AG04450 (cell line): ENCODE measurements at regions not wholly inside any gene's neighbourhood (a gene's known extent, or its start where the extent isn't known, plus 50 kb on each side); places are given as distances from the start of the nearest gene placed in this dataset.
A peak's percentile ranks its signal among the peaks of the same experiment; 100 is the strongest.

ENCODE experiments used
- CTCF ChIA-PET: fragments of 300-600, 350-600 bp; formaldehyde crosslinking; extraction: SDS; loops from one replicate; lab custom pipeline; 2022; ENCODE audit warnings: antibody characterized with exemption, inconsistent platforms; lab: Charles Lee
- POLR2A ChIA-PET: fragments of 350-600 bp; formaldehyde crosslinking; extraction: SDS; loops from one replicate; lab custom pipeline; 2021; ENCODE audit warnings: antibody characterized with exemption, inconsistent platforms; lab: Yijun Ruan, JAX
- DNase-seq: peaks from one replicate; pipeline ENCODE4 v3.0.0-alpha.2; 2011; ENCODE audit warnings: low read depth, low spot score
- H3K27ac ChIP-seq: one replicate; pipeline ENCODE4 v1.5.1; 2012; ENCODE audit warnings: low read depth, low read length, control low read depth
- H3K27me3 ChIP-seq: one replicate; pipeline ENCODE4 v1.6.0; 2012; ENCODE audit warnings: low read length; ENCODE audit not compliant: control insufficient read depth, insufficient read depth
- H3K4me3 ChIP-seq: 2 replicates; pipeline ENCODE4 v1.5.1; 2011; ENCODE audit warnings: mild to moderate bottlenecking, low read depth, low read length, control low read depth
- H3K9me3 ChIP-seq: 2 replicates; pipeline ENCODE4 v1.5.1; 2012; ENCODE audit warnings: low read length; ENCODE audit not compliant: control insufficient read depth, insufficient read depth
- CTCF ChIP-seq: IDR thresholded peaks from 2 replicates; pipeline ENCODE4 v1.5.1; 2011; ENCODE audit warnings: low read depth, low read length, control low read depth, inconsistent platforms

- no peaks in the 10 kb centered on the region for H3K27me3 ChIP-seq
- POLR2A ChIA-PET: no interaction called here
- H3K4me3 ChIP-seq: no peak overlapping the region
- DNase-seq: no peak
- H3K27ac ChIP-seq: no peak overlapping the region
- H3K9me3 ChIP-seq: no peaks in the 10 kb centered on the region
- no peak for TF ChIP-seq CTCF
- CTCF ChIA-PET: interaction anchor here (1.0 to 1.6 kb wide), 3 partner anchors 15 to 270 kb away, joined by 3 to 5 read pairs (median 3); no protein-coding TSS in a partner anchor
Observed at GRCh38 chr4:186943411-186943810, 219.8 kb upstream of the FAT1 start.

GRCh38 chr4:186946136-186946535 lies 222.5 kb upstream of the FAT1 start:
- POLR2A ChIA-PET: no interaction called here

GRCh38 chr4:186946682-186947294 lies 223.1 kb upstream of the FAT1 start:
- CTCF ChIA-PET: interaction anchor here (1.4 kb wide), 1 partner anchor 101 kb away, joined by 3 read pairs; no protein-coding TSS in a partner anchor
- POLR2A ChIA-PET: no interaction called here

More at GRCh38 chr4:186946136-186946535, 222.5 kb upstream of the FAT1 start:
- CTCF ChIA-PET: no interaction called here
- no peak overlapping the region for H3K27ac ChIP-seq
- H3K9me3 ChIP-seq: no peaks in the 10 kb centered on the region
- no peak for DNase-seq
- H3K4me3 ChIP-seq: no peak overlapping the region
- TF ChIP-seq CTCF: no peak
- H3K27me3 ChIP-seq: no peaks in the 10 kb centered on the region

GRCh38 chr4:186948361-186949242 lies 224.9 kb upstream of the FAT1 start:
- Histone ChIP-seq H3K4me3 (peak overlapping the region; percentile 2; the same call in 1 of the 2 replicates), H3K27ac (peak overlapping the region; percentile 34), H3K9me3 (no peaks in the 10 kb centered on the region), H3K27me3 (no peaks in the 10 kb centered on the region)
- DNase-seq: no peak
- POLR2A ChIA-PET: no interaction called here
- TF ChIP-seq CTCF: peak; percentile 67
- CTCF ChIA-PET: interaction anchor here (0.6 to 1.6 kb wide), 11 partner anchors 22 to 529 kb away, joined by 3 to 7 read pairs (median 3); no protein-coding TSS in a partner anchor

More at GRCh38 chr4:186946682-186947294, 223.1 kb upstream of the FAT1 start:
- no peaks in the 10 kb centered on the region for H3K9me3 ChIP-seq
- H3K27me3 ChIP-seq: no peaks in the 10 kb centered on the region
- no peak for DNase-seq
- H3K4me3 ChIP-seq: no peak overlapping the region
- no peak overlapping the region for H3K27ac ChIP-seq
- TF ChIP-seq CTCF: peak; percentile 40
